ENCODE measurements at regions not wholly inside any gene's neighbourhood (a gene's known extent, or its start where the extent isn't known, plus 50 kb on each side); places are given as distances from the start of the nearest gene placed in this dataset.

DNA sequence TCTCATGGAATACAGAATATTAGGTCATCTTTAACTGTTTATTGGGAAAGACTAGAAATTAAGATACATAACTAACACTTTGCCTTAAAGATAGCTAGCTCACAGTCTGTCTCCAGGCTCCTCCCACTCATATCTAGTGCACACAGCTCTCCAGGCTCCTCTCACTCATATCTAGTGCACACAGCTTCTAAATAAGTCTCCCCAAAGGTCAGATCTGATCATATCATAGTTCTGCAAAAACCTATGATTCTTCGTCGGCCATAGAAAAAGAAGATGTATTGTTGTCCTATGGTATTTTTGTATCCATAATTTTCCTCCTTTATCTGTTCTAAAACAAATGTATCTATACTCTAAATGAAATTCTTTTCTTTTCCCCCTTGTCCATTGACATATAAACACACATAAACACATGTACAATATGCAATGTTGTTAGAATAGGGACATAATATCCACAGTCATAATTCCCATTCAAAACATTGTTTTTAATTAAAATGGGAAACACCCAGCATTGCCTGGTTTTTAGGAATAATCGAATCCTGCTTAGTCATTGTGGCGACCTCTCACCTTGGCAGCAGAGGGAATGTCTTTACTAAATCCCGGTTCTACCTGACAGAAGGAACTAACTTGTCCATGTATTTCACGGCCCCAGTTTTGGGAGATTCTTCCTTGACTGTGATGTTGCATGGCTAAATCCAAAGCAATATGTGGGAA, 1282.0 kb downstream of the PCDH7 start:
- CTCF ChIA-PET, result no interaction called here
- no peak overlapping the region for H3K27ac Mint-ChIP-seq
- POLR2A ChIA-PET, result no interaction called here

DNA sequence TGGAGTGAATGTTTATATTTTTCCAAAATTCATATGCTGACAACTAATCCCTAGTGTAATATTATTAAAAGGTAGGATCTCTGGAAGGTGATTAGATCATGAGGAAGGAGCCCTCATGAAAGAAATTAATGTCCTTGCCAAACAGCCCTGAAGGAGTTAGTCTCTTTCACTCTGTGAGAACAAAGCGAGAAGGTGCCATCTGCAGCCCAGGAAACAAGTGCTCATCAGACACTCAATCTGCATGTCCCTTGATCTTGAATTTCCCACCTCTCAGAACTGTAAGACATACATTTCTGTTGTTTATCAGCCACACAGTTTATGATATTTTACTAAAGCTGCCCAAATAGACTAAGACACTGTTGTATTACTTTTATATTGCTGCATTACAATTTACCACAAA, 1283.4 kb downstream of the PCDH7 start:
- POLR2A ChIA-PET, result no interaction called here
- Mint-ChIP-seq H3K27ac (no peak overlapping the region), H3K36me3 (ENCODE audit: low read depth) (no peaks in the 10 kb centered on the region), H3K4me1 (ENCODE audit: low read depth) (no peaks in the 10 kb centered on the region), H3K27me3 (no peaks in the 10 kb centered on the region), H3K4me3 (no peak overlapping the region), H3K9me3 (peaks cover 7% of the 10 kb centered on the region)
- H3K27me3 ChIP-seq (ENCODE audit: control insufficient read depth in 1 of 2, insufficient read depth in 2 of 2, low read length in 2 of 2), result no peaks in the 10 kb centered on the region
- no peak for DNase-seq
- H3K27ac ChIP-seq (ENCODE audit: low read depth in 1 of 2, low read length in 2 of 2), result no peak overlapping the region
- TF ChIP-seq CTCF (IDR thresholded peaks at IDR 0.05), result no peak
- no peak for ATAC-seq (ENCODE audit: poor library complexity)
- H3K4me3 ChIP-seq (ENCODE audit: low read length), result no peak overlapping the region
- no peaks in the 10 kb centered on the region for H3K4me1 ChIP-seq (ENCODE audit: insufficient read depth, low read length)
- H3K36me3 ChIP-seq (ENCODE audit: insufficient read depth, low read length), result no peaks in the 10 kb centered on the region
- no peaks in the 10 kb centered on the region for H3K9me3 ChIP-seq (ENCODE audit: control insufficient read depth in 1 of 2, insufficient read depth in 1 of 2, low read length in 2 of 2)
- intact Hi-C loops (cut with DNase I, micrococcal nuclease), result no loop called here
- CTCF ChIA-PET, result no interaction called here

More for the DNA sequence above, 1282.0 kb downstream of the PCDH7 start:
- no peak overlapping the region for H3K4me3 ChIP-seq (ENCODE audit: low read length)
- no peak overlapping the region for H3K27ac ChIP-seq (ENCODE audit: low read depth in 1 of 2, low read length in 2 of 2)
- no peak for ATAC-seq (ENCODE audit: poor library complexity)
- no peaks in the 10 kb centered on the region for H3K27me3 ChIP-seq (ENCODE audit: control insufficient read depth in 1 of 2, insufficient read depth in 2 of 2, low read length in 2 of 2)
- DNase-seq, result no peak
- H3K4me1 ChIP-seq (ENCODE audit: insufficient read depth, low read length), result no peaks in the 10 kb centered on the region
- intact Hi-C loops (cut with DNase I, micrococcal nuclease), result no loop called here
- H3K9me3 ChIP-seq (ENCODE audit: control insufficient read depth in 1 of 2, insufficient read depth in 1 of 2, low read length in 2 of 2), result no peaks in the 10 kb centered on the region
- no peak for TF ChIP-seq CTCF (IDR thresholded peaks at IDR 0.05)
- Mint-ChIP-seq H3K4me3 (no peak overlapping the region), H3K4me1 (ENCODE audit: low read depth) (no peaks in the 10 kb centered on the region), H3K9me3 (peaks cover 9% of the 10 kb centered on the region), H3K27me3 (no peaks in the 10 kb centered on the region), H3K36me3 (ENCODE audit: low read depth) (no peaks in the 10 kb centered on the region)
- H3K36me3 ChIP-seq (ENCODE audit: insufficient read depth, low read length), result no peaks in the 10 kb centered on the region

DNA sequence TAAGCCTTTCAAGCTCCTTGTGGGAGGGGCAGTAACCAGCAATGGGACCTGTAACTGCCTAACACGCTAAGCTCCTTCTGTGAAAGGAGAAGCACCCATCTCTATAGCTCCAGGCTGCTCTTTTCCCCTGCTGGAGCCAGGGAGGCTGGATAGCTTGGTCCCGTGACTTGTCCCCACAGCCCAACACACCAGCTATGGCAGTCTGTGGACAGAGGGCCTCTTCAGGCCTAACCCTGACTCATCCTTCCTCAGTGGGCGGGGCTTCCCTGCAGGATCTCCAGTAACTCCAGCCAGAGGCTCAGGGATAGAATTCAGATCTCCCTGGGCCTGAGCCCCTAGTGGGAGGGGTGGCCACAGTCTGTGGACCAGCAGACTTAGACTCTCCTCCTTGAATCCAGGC, 1290.1 kb downstream of the PCDH7 start:
- Mint-ChIP-seq H3K36me3 (ENCODE audit: low read depth) (no peaks in the 10 kb centered on the region), H3K27ac (no peak overlapping the region), H3K4me1 (ENCODE audit: low read depth) (no peaks in the 10 kb centered on the region), H3K9me3 (peaks cover 12% of the 10 kb centered on the region), H3K4me3 (no peak overlapping the region), H3K27me3 (no peaks in the 10 kb centered on the region)
- POLR2A ChIA-PET, result no interaction called here
- Histone ChIP-seq H3K9me3 (ENCODE audit: control insufficient read depth in 1 of 2, insufficient read depth in 1 of 2, low read length in 2 of 2) (peaks cover 0 to 12% of the 10 kb centered on the region in 2 experiments), H3K4me1 (ENCODE audit: insufficient read depth, low read length) (no peaks in the 10 kb centered on the region), H3K27me3 (ENCODE audit: control insufficient read depth in 1 of 2, insufficient read depth in 2 of 2, low read length in 2 of 2) (no peaks in the 10 kb centered on the region), H3K4me3 (ENCODE audit: low read length) (no peak overlapping the region), H3K36me3 (ENCODE audit: insufficient read depth, low read length) (no peaks in the 10 kb centered on the region), H3K27ac (ENCODE audit: low read depth in 1 of 2, low read length in 2 of 2) (no peak overlapping the region)
- ATAC-seq (ENCODE audit: poor library complexity), result no peak
- intact Hi-C loops (cut with DNase I, micrococcal nuclease), result no loop called here
- DNase-seq, result no peak
- no peak for TF ChIP-seq CTCF (IDR thresholded peaks at IDR 0.05)
- CTCF ChIA-PET, result no interaction called here
